ENCODE measurements at regions not wholly inside any gene's neighbourhood (a gene's known extent, or its start where the extent isn't known, plus 50 kb on each side); places are given as distances from the start of the nearest gene placed in this dataset.
A peak's percentile ranks its signal among the peaks of the same experiment; 100 is the strongest.
"Not testable (repeated sequence)": the region's sequence is repeated elsewhere in the genome, so short reads cannot be mapped to it uniquely, and the experiment has no call there.

- TF ChIP-seq, protein P1, sequence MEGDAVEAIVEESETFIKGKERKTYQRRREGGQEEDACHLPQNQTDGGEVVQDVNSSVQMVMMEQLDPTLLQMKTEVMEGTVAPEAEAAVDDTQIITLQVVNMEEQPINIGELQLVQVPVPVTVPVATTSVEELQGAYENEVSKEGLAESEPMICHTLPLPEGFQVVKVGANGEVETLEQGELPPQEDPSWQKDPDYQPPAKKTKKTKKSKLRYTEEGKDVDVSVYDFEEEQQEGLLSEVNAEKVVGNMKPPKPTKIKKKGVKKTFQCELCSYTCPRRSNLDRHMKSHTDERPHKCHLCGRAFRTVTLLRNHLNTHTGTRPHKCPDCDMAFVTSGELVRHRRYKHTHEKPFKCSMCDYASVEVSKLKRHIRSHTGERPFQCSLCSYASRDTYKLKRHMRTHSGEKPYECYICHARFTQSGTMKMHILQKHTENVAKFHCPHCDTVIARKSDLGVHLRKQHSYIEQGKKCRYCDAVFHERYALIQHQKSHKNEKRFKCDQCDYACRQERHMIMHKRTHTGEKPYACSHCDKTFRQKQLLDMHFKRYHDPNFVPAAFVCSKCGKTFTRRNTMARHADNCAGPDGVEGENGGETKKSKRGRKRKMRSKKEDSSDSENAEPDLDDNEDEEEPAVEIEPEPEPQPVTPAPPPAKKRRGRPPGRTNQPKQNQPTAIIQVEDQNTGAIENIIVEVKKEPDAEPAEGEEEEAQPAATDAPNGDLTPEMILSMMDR (IDR thresholded peaks at IDR 0.05; ENCODE audit: low read depth, low read length): no peak
- no peak for DNase-seq (ENCODE audit: extremely low read depth, low read depth)
These were observed 110.3 kb upstream of the LARP1 start for GRCh38 chr5:154644745-154645411.

DNA sequence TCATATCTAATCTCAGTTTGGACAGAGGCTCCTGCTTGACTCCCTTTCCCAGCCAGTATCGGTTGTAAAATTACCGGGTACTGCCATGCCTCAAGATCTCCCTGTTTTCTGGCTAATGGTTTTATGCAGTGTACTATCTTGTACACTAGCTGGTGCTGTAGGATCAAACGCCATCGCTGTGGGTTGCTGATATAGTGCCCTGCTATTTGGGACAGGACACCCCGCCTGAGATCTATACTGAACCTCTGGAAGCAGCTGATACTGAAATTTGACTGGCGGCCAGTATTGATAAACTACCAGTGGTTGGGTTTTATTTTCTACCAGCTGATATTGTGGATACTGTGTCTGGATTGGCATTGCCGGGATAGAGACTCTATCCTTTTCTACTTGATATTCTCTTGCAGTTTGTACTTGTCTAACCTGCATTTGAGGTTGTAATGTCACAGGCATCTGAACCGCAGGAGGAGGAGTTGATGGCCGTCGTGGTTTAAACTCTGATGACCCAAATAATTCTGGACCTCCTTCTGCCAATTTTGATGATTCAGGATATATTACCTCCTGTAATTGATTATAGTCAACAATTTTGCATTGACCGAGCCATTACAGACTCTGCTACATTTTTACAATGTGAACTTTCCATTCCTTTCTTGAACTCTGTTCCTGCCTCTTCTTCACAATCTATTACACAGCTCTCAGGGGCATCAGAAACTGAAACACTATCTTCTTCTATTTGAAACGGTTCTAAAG lies 112.5 kb upstream of the LARP1 start:
- DNase-seq (ENCODE audit: extremely low read depth, low read depth): no peak
- TF ChIP-seq, protein P1 (IDR thresholded peaks at IDR 0.05; ENCODE audit: low read depth, low read length): peak; percentile 47

DNA sequence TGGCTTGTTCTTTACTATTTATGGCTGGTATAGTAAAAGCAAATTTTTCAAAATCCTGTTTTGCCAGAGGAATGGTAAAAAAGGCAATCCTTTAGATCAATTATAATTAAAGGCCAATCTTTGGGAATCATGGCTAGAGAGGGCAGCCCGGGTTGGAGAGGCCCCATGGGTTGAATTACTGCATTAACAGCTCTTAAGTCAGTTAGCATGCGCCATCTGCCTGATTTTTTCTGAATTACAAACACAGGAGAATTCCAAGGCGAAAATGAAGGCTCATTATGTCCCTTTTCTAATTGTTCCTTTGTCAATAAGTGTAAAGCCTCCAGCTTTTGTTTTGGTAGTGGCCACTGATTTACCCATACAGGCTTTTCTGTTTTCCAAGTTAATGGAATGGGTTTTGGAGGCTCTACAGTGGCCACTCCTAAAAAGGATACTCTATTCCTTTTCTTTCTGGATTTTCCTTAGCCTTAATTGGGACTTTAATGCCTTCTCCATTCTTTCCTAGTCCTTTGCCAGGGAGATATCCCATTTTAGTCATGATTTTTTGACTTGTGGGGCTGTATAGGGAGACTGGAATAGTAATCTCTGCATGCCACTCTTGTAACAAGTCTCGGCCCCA lies 114.9 kb upstream of the LARP1 start:
- TF ChIP-seq, protein P1 (IDR thresholded peaks at IDR 0.05; ENCODE audit: low read depth, low read length): peak; percentile 36
- DNase-seq (ENCODE audit: extremely low read depth, low read depth): not testable (repeated sequence)

DNA sequence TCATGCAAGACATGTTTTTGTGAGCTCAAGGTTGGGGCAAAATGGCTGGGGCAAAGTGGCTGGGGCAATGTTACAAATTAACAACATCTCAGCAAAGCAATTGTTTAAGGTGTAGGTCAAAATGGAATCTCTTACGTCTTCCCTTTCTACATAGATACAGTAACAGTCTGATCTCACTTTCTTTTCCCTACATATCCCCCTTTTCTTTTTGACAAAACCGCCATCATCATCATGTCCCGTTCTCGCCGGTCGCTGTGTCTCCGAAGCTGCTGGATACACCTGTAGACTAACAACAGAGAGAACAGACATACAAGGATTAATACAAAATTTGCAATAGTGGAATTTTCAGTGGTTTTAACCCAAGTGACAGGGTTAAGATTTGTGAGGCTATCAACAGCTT lies 118.4 kb upstream of the LARP1 start:
- not testable (repeated sequence) for DNase-seq (ENCODE audit: extremely low read depth, low read depth)

- DNase-seq (ENCODE audit: extremely low read depth, low read depth): not testable (repeated sequence)
These were observed 118.9 kb upstream of the LARP1 start for GRCh38 chr5:154636271-154636670.

DNA sequence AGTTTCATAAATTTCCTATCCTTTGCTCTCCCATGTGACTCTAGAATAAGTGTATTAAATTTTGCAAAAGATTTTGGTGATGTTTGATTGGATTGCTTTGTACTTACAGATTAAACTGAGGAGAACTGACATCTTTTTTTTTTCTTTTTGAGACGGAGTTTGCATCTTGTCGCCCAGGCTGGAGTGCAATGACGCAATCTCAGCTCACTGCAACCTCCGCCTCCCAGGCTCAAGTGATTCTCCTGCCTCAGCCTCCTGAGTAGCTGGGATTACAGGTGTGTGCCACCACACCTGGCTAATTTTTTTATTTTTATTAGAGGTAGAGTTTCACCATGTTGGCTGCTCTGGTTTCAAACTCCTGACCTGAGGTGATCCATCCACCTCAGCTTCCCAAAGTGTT lies 121.4 kb upstream of the LARP1 start:
- not testable (repeated sequence) for DNase-seq (ENCODE audit: extremely low read depth, low read depth)

DNA sequence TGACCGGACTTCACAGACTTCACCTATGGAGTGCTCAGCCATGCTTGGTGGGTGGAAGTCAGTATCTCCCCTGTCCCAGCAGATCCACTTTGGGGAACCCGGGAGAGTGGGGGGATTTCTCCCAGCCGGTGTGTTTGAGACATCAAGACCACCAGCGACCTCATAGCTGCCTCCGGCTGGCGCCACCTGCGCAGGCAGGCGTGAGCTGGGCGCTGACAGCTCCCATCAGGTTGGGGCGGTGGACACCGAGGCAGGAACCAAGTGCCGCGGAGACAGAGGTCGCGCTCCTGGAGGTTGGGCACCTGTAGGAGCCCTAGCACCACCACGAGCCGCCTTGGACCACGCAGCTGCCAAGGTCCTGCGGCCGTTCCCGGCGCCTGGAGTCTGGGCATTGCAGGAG lies 124.0 kb upstream of the LARP1 start:
- no peak for DNase-seq (ENCODE audit: extremely low read depth, low read depth)
- TF ChIP-seq, protein P1 (IDR thresholded peaks at IDR 0.05; ENCODE audit: low read depth, low read length): no peak

DNA sequence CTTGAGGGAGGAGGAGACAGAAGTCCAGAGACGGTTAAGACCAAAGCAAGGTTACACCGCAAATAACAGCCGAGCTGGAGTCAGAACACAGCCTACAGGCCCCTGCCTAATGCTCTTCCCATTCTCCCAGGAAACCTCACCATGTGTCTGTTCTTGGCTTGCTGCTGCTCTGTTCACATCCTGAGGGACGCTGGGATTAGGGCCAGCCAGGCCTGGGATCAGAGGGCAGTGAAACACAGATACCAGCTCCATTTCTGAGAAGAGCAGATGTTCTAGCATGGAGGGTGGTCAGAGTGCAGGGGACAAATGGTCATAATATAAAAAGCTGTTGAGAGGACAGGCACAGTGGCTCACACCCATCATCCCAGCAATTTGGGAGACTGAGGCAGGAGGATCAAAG lies 124.8 kb upstream of the LARP1 start:
- TF ChIP-seq, protein P1 (IDR thresholded peaks at IDR 0.05; ENCODE audit: low read depth, low read length): no peak
- no peak for DNase-seq (ENCODE audit: extremely low read depth, low read depth)

DNA sequence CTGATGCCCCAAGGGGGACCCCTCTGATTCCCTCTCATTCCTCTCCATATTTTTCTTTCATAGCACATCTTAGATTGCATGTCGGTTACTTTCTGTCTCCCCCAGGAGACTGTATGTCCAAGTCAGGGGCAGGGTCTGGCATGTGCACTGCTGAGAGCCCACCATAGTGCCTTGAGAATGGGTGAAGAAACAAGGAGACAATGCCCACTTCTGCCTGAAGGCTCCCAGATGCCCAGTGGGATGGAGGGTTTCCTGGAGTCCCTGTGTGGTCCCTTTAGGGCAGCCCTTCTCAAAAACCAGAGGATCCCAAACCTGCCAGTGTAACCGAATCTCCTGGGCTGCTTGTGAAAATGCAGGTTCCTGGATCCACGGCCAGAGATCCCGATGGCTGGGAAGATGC lies 126.5 kb upstream of the LARP1 start:
- no peak for DNase-seq (ENCODE audit: extremely low read depth, low read depth)
- TF ChIP-seq, protein P1 (IDR thresholded peaks at IDR 0.05; ENCODE audit: low read depth, low read length): no peak
